Neural progenitor cell (in vitro differentiated cells): ENCODE measurements at regions not wholly inside any gene's neighbourhood (a gene's known extent, or its start where the extent isn't known, plus 50 kb on each side); places are given as distances from the start of the nearest gene placed in this dataset.

Experiments
- DNase-seq: peaks from one replicate; pipeline ENCODE4 v3.0.0-alpha.2; 2016; ENCODE audit warnings: low spot score
- H2AFZ ChIP-seq: fragments of 200-600 bp; sonication (generic); replicated peaks from 2 replicates; pipeline ENCODE4 v1.6.1; 2016; ENCODE audit warnings: antibody characterized with exemption
- H3F3A ChIP-seq: fragments of 200-600 bp; sonication (generic); 2 replicates; pipeline ENCODE4 v1.6.1; 2016; ENCODE audit warnings: antibody characterized with exemption, low read depth
- H3K27ac ChIP-seq: fragments of 200-600 bp; sonication (generic); 2 replicates; pipeline ENCODE4 v1.5.1; 2016; ENCODE audit warnings: mild to moderate bottlenecking
- H3K27me3 ChIP-seq: fragments of 200-600 bp; sonication (generic); 2 replicates; pipeline ENCODE4 v1.6.1; 2016; ENCODE audit warnings: mild to moderate bottlenecking, moderate library complexity
- H3K36me3 ChIP-seq: fragments of 200-600 bp; sonication (generic); 2 replicates; pipeline ENCODE4 v1.5.1; 2016
- H3K4me1 ChIP-seq: fragments of 200-600 bp; sonication (generic); 2 replicates; pipeline ENCODE4 v1.6.1; 2016; ENCODE audit warnings: mixed run types
- H3K4me2 ChIP-seq: fragments of 200-600 bp; sonication (generic); 2 replicates; pipeline ENCODE4 v1.6.1; 2016
- H3K4me3 ChIP-seq: fragments of 200-600 bp; sonication (generic); 2 replicates; pipeline ENCODE4 v1.5.1; 2016
- H3K79me2 ChIP-seq: fragments of 200-600 bp; sonication (generic); 2 replicates; pipeline ENCODE4 v1.6.1; 2016; ENCODE audit warnings: low read depth
- H3K9ac ChIP-seq: fragments of 200-600 bp; sonication (generic); 2 replicates; pipeline ENCODE4 v1.6.1; 2016
- H3K9me3 ChIP-seq: fragments of 200-600 bp; sonication (generic); 2 replicates; pipeline ENCODE4 v1.5.1; 2016; ENCODE audit warnings: low read depth
- H4K20me1 ChIP-seq: fragments of 200-600 bp; sonication (generic); 2 replicates; pipeline ENCODE4 v1.6.1; 2016; ENCODE audit warnings: low read depth
- H3K27ac Mint-ChIP-seq: 3 replicates; pipeline ENCODE4 v1.8.0; 2021; ENCODE audit warnings: mixed read lengths
- H3K27me3 Mint-ChIP-seq: 2 replicates; pipeline ENCODE4 v1.8.0; 2022; ENCODE audit warnings: low read depth, mild to moderate bottlenecking, inconsistent platforms, moderate library complexity, mixed read lengths; ENCODE audit not compliant: insufficient read depth
- H3K36me3 Mint-ChIP-seq: 3 replicates; pipeline ENCODE4 v1.8.0; 2021; ENCODE audit warnings: mixed read lengths
- H3K4me1 Mint-ChIP-seq: 3 replicates; pipeline ENCODE4 v1.8.0; 2021; ENCODE audit warnings: mixed read lengths
- H3K4me3 Mint-ChIP-seq: 3 replicates; pipeline ENCODE4 v1.8.0; 2021; ENCODE audit warnings: mild to moderate bottlenecking, moderate library complexity, mixed read lengths
- H3K9me3 Mint-ChIP-seq: 3 replicates; pipeline ENCODE4 v1.8.0; 2020; ENCODE audit warnings: mixed read lengths
- EZH2 ChIP-seq: fragments of 200-600 bp; sonication (generic); IDR thresholded peaks from 2 replicates; pipeline ENCODE4 v1.6.1; 2017; ENCODE audit warnings: antibody characterized with exemption, mild to moderate bottlenecking, moderate library complexity
- EZH2phosphoT487 ChIP-seq: fragments of 200-600 bp; sonication (generic); IDR thresholded peaks from 2 replicates; pipeline ENCODE4 v1.6.1; 2017; ENCODE audit warnings: antibody characterized with exemption
- TF ChIP-seq, protein P1 (sequence below): fragments of 200-600 bp; sonication (generic); IDR thresholded peaks from 2 replicates; pipeline ENCODE4 v1.5.1; 2017; ENCODE audit warnings: antibody characterized with exemption, mild to moderate bottlenecking

DNA sequence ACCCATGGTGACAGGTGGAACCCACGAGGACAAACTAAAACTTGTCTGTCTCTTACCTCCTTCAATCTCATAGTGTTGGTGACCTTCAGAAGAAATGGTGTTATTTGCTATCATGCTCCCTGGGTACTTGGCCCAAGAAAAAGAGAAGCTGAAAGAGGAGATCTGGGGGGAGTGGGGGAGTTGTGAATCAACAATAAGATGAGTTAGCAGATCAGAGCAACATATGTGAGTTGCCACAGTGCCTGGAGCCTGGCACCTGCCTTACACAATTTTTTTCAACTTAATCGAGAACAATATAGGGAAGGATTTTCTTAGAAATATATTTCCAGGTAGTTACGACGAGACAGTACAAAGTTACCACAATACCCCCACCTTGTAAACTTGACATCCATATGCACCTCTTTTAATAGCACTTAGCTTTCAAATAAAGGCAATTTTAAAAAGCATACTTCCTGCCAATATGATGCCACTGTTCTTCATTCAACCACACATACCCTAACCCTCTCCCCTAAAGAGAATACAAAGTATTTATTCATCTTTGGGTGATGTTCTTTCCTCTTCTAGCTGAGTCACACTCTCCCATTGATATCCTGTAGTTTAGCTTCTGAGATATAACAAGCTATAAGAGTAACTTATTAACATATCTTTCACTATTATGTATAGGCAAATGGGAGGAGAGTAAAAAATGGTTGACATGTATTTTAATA is 424.1 kb upstream of the OR4E1 start:
- H3K27me3 ChIP-seq: no peaks in the 10 kb centered on the region
- no peaks in the 10 kb centered on the region for H4K20me1 ChIP-seq
- H3K36me3 Mint-ChIP-seq: no peaks in the 10 kb centered on the region
- no peaks in the 10 kb centered on the region for H3F3A ChIP-seq
- no peak overlapping the region for H3K4me2 ChIP-seq
- H3K4me1 ChIP-seq: no peaks in the 10 kb centered on the region
- no peaks in the 10 kb centered on the region for H3K4me1 Mint-ChIP-seq
- H3K79me2 ChIP-seq: no peaks in the 10 kb centered on the region
- TF ChIP-seq EZH2phosphoT487 (no peak), EZH2 (no peak)
- H3K9ac ChIP-seq: no peak overlapping the region
- no peak overlapping the region for H3K4me3 ChIP-seq
- H3K4me3 Mint-ChIP-seq: no peak overlapping the region
- no peaks in the 10 kb centered on the region for H3K9me3 ChIP-seq
- no peak for DNase-seq
- H3K27ac ChIP-seq: no peak overlapping the region
- H3K9me3 Mint-ChIP-seq: no peaks in the 10 kb centered on the region
- H2AFZ ChIP-seq: no peak overlapping the region
- no peaks in the 10 kb centered on the region for H3K27me3 Mint-ChIP-seq
- H3K36me3 ChIP-seq: no peaks in the 10 kb centered on the region
- H3K27ac Mint-ChIP-seq: no peak overlapping the region

DNA sequence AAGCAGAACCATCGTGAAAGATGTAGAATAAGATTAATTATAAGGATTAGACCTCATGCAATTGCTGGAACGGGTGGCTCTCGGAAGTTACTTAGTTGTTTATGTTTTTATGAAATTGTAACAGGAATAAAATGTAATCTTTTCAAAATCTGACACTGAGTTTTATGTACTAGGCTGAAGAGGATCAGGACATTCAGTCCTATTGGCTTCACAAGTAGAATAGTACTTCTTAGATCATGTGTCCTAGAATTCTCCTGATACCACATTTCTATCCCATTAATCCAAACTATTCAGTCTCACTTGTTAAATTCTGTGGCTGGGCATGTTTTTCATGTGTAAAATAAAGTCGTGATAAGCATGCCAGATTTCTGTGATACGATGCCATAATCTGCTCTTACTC is 423.5 kb upstream of the OR4E1 start:
- no peaks in the 10 kb centered on the region for H3K4me1 ChIP-seq
- H3K9me3 ChIP-seq: no peaks in the 10 kb centered on the region
- H3K36me3 Mint-ChIP-seq: no peaks in the 10 kb centered on the region
- H3K9me3 Mint-ChIP-seq: no peaks in the 10 kb centered on the region
- TF ChIP-seq, protein P1, sequence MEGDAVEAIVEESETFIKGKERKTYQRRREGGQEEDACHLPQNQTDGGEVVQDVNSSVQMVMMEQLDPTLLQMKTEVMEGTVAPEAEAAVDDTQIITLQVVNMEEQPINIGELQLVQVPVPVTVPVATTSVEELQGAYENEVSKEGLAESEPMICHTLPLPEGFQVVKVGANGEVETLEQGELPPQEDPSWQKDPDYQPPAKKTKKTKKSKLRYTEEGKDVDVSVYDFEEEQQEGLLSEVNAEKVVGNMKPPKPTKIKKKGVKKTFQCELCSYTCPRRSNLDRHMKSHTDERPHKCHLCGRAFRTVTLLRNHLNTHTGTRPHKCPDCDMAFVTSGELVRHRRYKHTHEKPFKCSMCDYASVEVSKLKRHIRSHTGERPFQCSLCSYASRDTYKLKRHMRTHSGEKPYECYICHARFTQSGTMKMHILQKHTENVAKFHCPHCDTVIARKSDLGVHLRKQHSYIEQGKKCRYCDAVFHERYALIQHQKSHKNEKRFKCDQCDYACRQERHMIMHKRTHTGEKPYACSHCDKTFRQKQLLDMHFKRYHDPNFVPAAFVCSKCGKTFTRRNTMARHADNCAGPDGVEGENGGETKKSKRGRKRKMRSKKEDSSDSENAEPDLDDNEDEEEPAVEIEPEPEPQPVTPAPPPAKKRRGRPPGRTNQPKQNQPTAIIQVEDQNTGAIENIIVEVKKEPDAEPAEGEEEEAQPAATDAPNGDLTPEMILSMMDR: no peak
- TF ChIP-seq EZH2: no peak
- no peak for TF ChIP-seq EZH2phosphoT487
- H3K36me3 ChIP-seq: no peaks in the 10 kb centered on the region
- H3K9ac ChIP-seq: no peak overlapping the region
- no peak overlapping the region for H3K27ac ChIP-seq
- no peak overlapping the region for H3K27ac Mint-ChIP-seq
- DNase-seq: no peak
- H3K79me2 ChIP-seq: no peaks in the 10 kb centered on the region
- H3K27me3 Mint-ChIP-seq: no peaks in the 10 kb centered on the region
- no peak overlapping the region for H3K4me2 ChIP-seq
- H3K4me3 Mint-ChIP-seq: no peak overlapping the region
- H3K27me3 ChIP-seq: no peaks in the 10 kb centered on the region
- no peaks in the 10 kb centered on the region for H4K20me1 ChIP-seq
- no peak overlapping the region for H2AFZ ChIP-seq
- H3K4me3 ChIP-seq: no peak overlapping the region
- no peaks in the 10 kb centered on the region for H3K4me1 Mint-ChIP-seq
- H3F3A ChIP-seq: no peaks in the 10 kb centered on the region

DNA sequence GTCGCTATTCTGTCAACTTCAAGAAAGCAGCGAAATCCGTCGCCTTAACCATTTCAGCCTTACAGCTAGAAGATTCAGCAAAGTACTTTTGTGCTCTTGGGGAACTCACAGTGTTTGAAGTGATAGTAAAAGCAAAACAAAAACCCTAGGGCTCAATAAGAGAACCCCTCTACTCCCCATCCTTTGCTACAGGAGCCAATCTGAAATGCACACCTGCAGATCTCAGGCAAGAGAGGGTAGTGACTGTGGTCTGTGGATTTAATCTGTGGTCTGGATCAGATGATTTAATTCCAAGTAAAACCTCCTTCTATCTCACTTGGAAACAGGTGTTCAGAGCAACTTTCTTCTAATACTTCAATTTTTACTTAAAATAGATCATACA is 422.9 kb upstream of the OR4E1 start:
- no peak overlapping the region for H3K9ac ChIP-seq
- no peak for DNase-seq
- no peaks in the 10 kb centered on the region for H3K79me2 ChIP-seq
- no peak overlapping the region for H3K27ac ChIP-seq
- no peaks in the 10 kb centered on the region for H4K20me1 ChIP-seq
- no peaks in the 10 kb centered on the region for H3K36me3 ChIP-seq
- H3K9me3 ChIP-seq: no peaks in the 10 kb centered on the region
- Mint-ChIP-seq H3K27ac (no peak overlapping the region), H3K4me1 (no peaks in the 10 kb centered on the region), H3K4me3 (no peak overlapping the region), H3K9me3 (no peaks in the 10 kb centered on the region), H3K36me3 (no peaks in the 10 kb centered on the region), H3K27me3 (no peaks in the 10 kb centered on the region)
- no peak overlapping the region for H2AFZ ChIP-seq
- TF ChIP-seq EZH2: no peak
- TF ChIP-seq, protein P1: no peak
- TF ChIP-seq EZH2phosphoT487: no peak
- H3K4me1 ChIP-seq: no peaks in the 10 kb centered on the region
- H3F3A ChIP-seq: no peaks in the 10 kb centered on the region
- H3K4me3 ChIP-seq: no peak overlapping the region
- no peaks in the 10 kb centered on the region for H3K27me3 ChIP-seq
- no peak overlapping the region for H3K4me2 ChIP-seq

DNA sequence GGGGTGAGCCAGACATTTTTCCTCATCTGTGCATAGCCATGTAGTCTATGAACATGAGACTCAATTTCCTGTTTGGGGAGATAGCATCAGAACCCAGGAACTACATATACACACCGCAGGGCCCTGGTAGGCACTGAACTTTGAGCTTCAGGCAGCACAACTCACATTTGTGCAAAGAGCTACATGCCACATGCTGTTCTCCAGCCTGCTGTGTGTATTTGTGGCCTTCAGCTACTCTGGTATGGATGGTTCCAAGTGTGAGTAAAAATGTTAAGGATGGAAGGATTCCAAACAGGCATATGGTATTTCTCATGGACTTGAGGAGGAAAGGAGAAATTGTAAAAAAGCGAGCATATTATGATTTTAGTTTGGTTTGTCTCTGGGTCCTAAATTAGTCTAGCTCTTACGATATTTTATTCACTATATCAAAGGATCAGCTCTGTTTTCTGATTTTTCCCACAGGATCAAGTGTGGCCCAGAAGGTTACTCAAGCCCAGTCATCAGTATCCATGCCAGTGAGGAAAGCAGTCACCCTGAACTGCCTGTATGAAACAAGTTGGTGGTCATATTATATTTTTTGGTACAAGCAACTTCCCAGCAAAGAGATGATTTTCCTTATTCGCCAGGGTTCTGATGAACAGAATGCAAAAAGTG is 422.4 kb upstream of the OR4E1 start:
- H3K4me2 ChIP-seq: no peak overlapping the region
- no peaks in the 10 kb centered on the region for H3K4me1 ChIP-seq
- no peaks in the 10 kb centered on the region for H4K20me1 ChIP-seq
- no peaks in the 10 kb centered on the region for H3K27me3 Mint-ChIP-seq
- H3K36me3 Mint-ChIP-seq: no peaks in the 10 kb centered on the region
- no peaks in the 10 kb centered on the region for H3F3A ChIP-seq
- no peak overlapping the region for H3K27ac Mint-ChIP-seq
- no peaks in the 10 kb centered on the region for H3K9me3 ChIP-seq
- TF ChIP-seq, protein P1: no peak
- no peak for TF ChIP-seq EZH2
- TF ChIP-seq EZH2phosphoT487: no peak
- no peak overlapping the region for H2AFZ ChIP-seq
- no peaks in the 10 kb centered on the region for H3K9me3 Mint-ChIP-seq
- H3K9ac ChIP-seq: no peak overlapping the region
- no peaks in the 10 kb centered on the region for H3K36me3 ChIP-seq
- no peaks in the 10 kb centered on the region for H3K79me2 ChIP-seq
- H3K4me3 ChIP-seq: no peak overlapping the region
- no peaks in the 10 kb centered on the region for H3K4me1 Mint-ChIP-seq
- no peaks in the 10 kb centered on the region for H3K27me3 ChIP-seq
- H3K27ac ChIP-seq: no peak overlapping the region
- no peak for DNase-seq
- H3K4me3 Mint-ChIP-seq: no peak overlapping the region
